ENCODE measurements at regions not wholly inside any gene's neighbourhood (a gene's known extent, or its start where the extent isn't known, plus 50 kb on each side); places are given as distances from the start of the nearest gene placed in this dataset.

GRCh38 chr5:62960781-62961180, 382.2 kb downstream of the LRRC70 start:
- no peak for DNase-seq (ENCODE audit: low spot score)
- Mint-ChIP-seq H3K27me3 (ENCODE audit: insufficient read depth, low read depth) (no peaks in the 10 kb centered on the region), H3K4me3 (no peak overlapping the region), H3K36me3 (no peaks in the 10 kb centered on the region), H3K9me3 (peaks cover 25% of the 10 kb centered on the region), H3K4me1 (no peaks in the 10 kb centered on the region), H3K27ac (no peak overlapping the region)
- H3K4me3 ChIP-seq = no peak overlapping the region
- H3K27me3 ChIP-seq = no peaks in the 10 kb centered on the region
- no peaks in the 10 kb centered on the region for H3K79me2 ChIP-seq (ENCODE audit: low read depth)
- no peak overlapping the region for H2AFZ ChIP-seq (replicated peaks)
- TF ChIP-seq EZH2 (IDR thresholded peaks at IDR 0.05) (no peak), EZH2phosphoT487 (IDR thresholded peaks at IDR 0.05) (no peak), CTCF (IDR thresholded peaks at IDR 0.05) (no peak)
- no peaks in the 10 kb centered on the region for H4K20me1 ChIP-seq (ENCODE audit: low read depth)
- peaks cover 10% of the 10 kb centered on the region for H3K9me3 ChIP-seq (ENCODE audit: low read depth)
- H3F3A ChIP-seq (ENCODE audit: low read depth) = no peaks in the 10 kb centered on the region
- H3K36me3 ChIP-seq = no peaks in the 10 kb centered on the region
- H3K27ac ChIP-seq = no peak overlapping the region
- no peaks in the 10 kb centered on the region for H3K4me1 ChIP-seq
- no peak overlapping the region for H3K9ac ChIP-seq
- no peak overlapping the region for H3K4me2 ChIP-seq

GRCh38 chr5:62956597-62956996, 378.0 kb downstream of the LRRC70 start:
- H3K4me2 ChIP-seq = no peak overlapping the region
- H3K4me1 ChIP-seq = no peaks in the 10 kb centered on the region
- no peaks in the 10 kb centered on the region for H3K79me2 ChIP-seq (ENCODE audit: low read depth)
- H3K9me3 ChIP-seq (ENCODE audit: low read depth) = no peaks in the 10 kb centered on the region
- H3K9ac ChIP-seq = no peak overlapping the region
- H3K9me3 Mint-ChIP-seq = no peaks in the 10 kb centered on the region
- TF ChIP-seq EZH2 (IDR thresholded peaks at IDR 0.05) (no peak), EZH2phosphoT487 (IDR thresholded peaks at IDR 0.05) (no peak), CTCF (IDR thresholded peaks at IDR 0.05) (no peak)
- no peaks in the 10 kb centered on the region for H3F3A ChIP-seq (ENCODE audit: low read depth)
- DNase-seq (ENCODE audit: low spot score) = no peak
- no peak overlapping the region for H2AFZ ChIP-seq (replicated peaks)
- H3K27ac Mint-ChIP-seq = no peak overlapping the region
- H4K20me1 ChIP-seq (ENCODE audit: low read depth) = no peaks in the 10 kb centered on the region
- H3K4me1 Mint-ChIP-seq = no peaks in the 10 kb centered on the region
- no peaks in the 10 kb centered on the region for H3K27me3 ChIP-seq
- H3K27ac ChIP-seq = no peak overlapping the region
- no peak overlapping the region for H3K4me3 ChIP-seq
- H3K36me3 Mint-ChIP-seq = no peaks in the 10 kb centered on the region
- no peaks in the 10 kb centered on the region for H3K36me3 ChIP-seq
- H3K27me3 Mint-ChIP-seq (ENCODE audit: insufficient read depth, low read depth) = no peaks in the 10 kb centered on the region
- no peak overlapping the region for H3K4me3 Mint-ChIP-seq

- no peak overlapping the region for H3K4me2 ChIP-seq
- no peaks in the 10 kb centered on the region for H3F3A ChIP-seq (ENCODE audit: low read depth)
- Mint-ChIP-seq H3K36me3 (no peaks in the 10 kb centered on the region), H3K27me3 (ENCODE audit: insufficient read depth, low read depth) (no peaks in the 10 kb centered on the region), H3K9me3 (no peaks in the 10 kb centered on the region), H3K4me3 (no peak overlapping the region), H3K4me1 (no peaks in the 10 kb centered on the region), H3K27ac (no peak overlapping the region)
- no peaks in the 10 kb centered on the region for H4K20me1 ChIP-seq (ENCODE audit: low read depth)
- TF ChIP-seq EZH2 (IDR thresholded peaks at IDR 0.05) (no peak), CTCF (IDR thresholded peaks at IDR 0.05) (no peak), EZH2phosphoT487 (IDR thresholded peaks at IDR 0.05) (no peak)
- DNase-seq (ENCODE audit: low spot score) = no peak
- no peaks in the 10 kb centered on the region for H3K27me3 ChIP-seq
- no peaks in the 10 kb centered on the region for H3K9me3 ChIP-seq (ENCODE audit: low read depth)
- H3K4me3 ChIP-seq = no peak overlapping the region
- no peak overlapping the region for H2AFZ ChIP-seq (replicated peaks)
- H3K79me2 ChIP-seq (ENCODE audit: low read depth) = no peaks in the 10 kb centered on the region
- no peaks in the 10 kb centered on the region for H3K4me1 ChIP-seq
- H3K27ac ChIP-seq = no peak overlapping the region
- H3K9ac ChIP-seq = no peak overlapping the region
- no peaks in the 10 kb centered on the region for H3K36me3 ChIP-seq
These were observed 376.0 kb downstream of the LRRC70 start for GRCh38 chr5:62954578-62954977.

- TF ChIP-seq EZH2phosphoT487 (IDR thresholded peaks at IDR 0.05) = no peak
- TF ChIP-seq EZH2 (IDR thresholded peaks at IDR 0.05) = no peak
- TF ChIP-seq CTCF (IDR thresholded peaks at IDR 0.05) = no peak
- H3K9ac ChIP-seq = no peak overlapping the region
- H3K4me1 Mint-ChIP-seq = no peaks in the 10 kb centered on the region
- H3K27ac Mint-ChIP-seq = no peak overlapping the region
- H3K9me3 Mint-ChIP-seq = no peaks in the 10 kb centered on the region
- H3F3A ChIP-seq (ENCODE audit: low read depth) = no peaks in the 10 kb centered on the region
- no peaks in the 10 kb centered on the region for H3K79me2 ChIP-seq (ENCODE audit: low read depth)
- no peak for DNase-seq (ENCODE audit: low spot score)
- no peaks in the 10 kb centered on the region for H3K36me3 ChIP-seq
- H3K9me3 ChIP-seq (ENCODE audit: low read depth) = no peaks in the 10 kb centered on the region
- H3K4me3 Mint-ChIP-seq = no peak overlapping the region
- no peak overlapping the region for H2AFZ ChIP-seq (replicated peaks)
- no peaks in the 10 kb centered on the region for H3K4me1 ChIP-seq
- no peaks in the 10 kb centered on the region for H3K27me3 Mint-ChIP-seq (ENCODE audit: insufficient read depth, low read depth)
- no peak overlapping the region for H3K4me3 ChIP-seq
- H3K27me3 ChIP-seq = no peaks in the 10 kb centered on the region
- H3K27ac ChIP-seq = no peak overlapping the region
- H4K20me1 ChIP-seq (ENCODE audit: low read depth) = no peaks in the 10 kb centered on the region
- H3K36me3 Mint-ChIP-seq = no peaks in the 10 kb centered on the region
- no peak overlapping the region for H3K4me2 ChIP-seq
These were observed 369.7 kb downstream of the LRRC70 start for GRCh38 chr5:62948301-62948700.
